ENCODE measurements at regions not wholly inside any gene's neighbourhood (a gene's known extent, or its start where the extent isn't known, plus 50 kb on each side); places are given as distances from the start of the nearest gene placed in this dataset.

DNA sequence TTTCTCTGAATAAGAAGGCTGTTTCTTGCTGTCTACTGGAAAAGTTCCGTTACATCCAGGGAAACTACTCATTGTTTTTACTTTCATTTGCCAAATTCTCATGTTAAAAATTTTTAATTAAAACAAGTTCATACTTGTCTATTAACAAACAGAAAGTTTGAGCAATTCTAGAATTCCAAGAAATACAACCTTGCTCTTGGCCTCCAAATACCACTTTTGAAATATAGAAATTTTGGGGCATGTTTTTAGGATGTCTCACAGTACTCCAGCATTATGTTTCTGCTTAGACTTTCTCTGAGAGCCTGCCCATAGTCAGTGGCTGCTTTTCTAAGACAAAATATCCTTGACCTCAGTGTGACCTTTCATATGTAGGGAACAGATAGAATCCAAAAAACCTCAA lies 228.7 kb upstream of the RND3 start:
- no peaks in the 10 kb centered on the region for H3K36me3 ChIP-seq
- H3K9me3 Mint-ChIP-seq: peaks cover 2% of the 10 kb centered on the region

DNA sequence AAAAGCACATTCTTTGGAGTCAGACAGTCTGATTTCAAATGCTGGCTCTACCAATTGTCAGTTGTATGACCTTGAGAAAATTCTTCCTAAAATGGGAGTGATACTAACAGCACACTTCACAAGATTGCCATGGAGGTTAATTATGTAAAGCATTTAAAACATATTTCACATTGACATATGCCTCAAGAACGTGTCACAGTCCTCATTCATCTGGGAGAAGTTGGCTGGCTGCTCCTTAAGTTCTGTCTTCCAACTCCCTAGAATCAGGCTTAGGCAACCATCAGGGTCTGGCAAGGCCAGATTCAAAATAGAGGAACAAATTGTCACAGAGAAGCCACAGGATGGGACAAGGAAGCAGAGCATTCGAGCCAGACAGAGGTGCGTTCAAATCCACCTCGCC lies 228.0 kb upstream of the RND3 start:
- Histone ChIP-seq H2AFZ (replicated peaks) (no peak overlapping the region), H3K9ac (no peak overlapping the region)
- H3K27me3 Mint-ChIP-seq (ENCODE audit: insufficient read depth, low read depth): peaks cover 2% of the 10 kb centered on the region

More for the DNA sequence above, 228.7 kb upstream of the RND3 start:
- Mint-ChIP-seq H3K27ac (no peak overlapping the region), H3K36me3 (no peaks in the 10 kb centered on the region), H3K27me3 (ENCODE audit: insufficient read depth, low read depth) (peaks cover 2% of the 10 kb centered on the region), H3K4me3 (no peak overlapping the region), H3K4me1 (no peaks in the 10 kb centered on the region)
- H3K27ac ChIP-seq: no peak overlapping the region
- no peak overlapping the region for H3K9ac ChIP-seq
- no peaks in the 10 kb centered on the region for H3K4me1 ChIP-seq
- H2AFZ ChIP-seq (replicated peaks): no peak overlapping the region
- no peak for DNase-seq (ENCODE audit: low spot score)
- H3K79me2 ChIP-seq (ENCODE audit: low read depth): no peaks in the 10 kb centered on the region
- H3K27me3 ChIP-seq: no peaks in the 10 kb centered on the region
- TF ChIP-seq EZH2 (IDR thresholded peaks at IDR 0.05) (no peak), EZH2phosphoT487 (IDR thresholded peaks at IDR 0.05) (no peak)
- TF ChIP-seq, protein P1, sequence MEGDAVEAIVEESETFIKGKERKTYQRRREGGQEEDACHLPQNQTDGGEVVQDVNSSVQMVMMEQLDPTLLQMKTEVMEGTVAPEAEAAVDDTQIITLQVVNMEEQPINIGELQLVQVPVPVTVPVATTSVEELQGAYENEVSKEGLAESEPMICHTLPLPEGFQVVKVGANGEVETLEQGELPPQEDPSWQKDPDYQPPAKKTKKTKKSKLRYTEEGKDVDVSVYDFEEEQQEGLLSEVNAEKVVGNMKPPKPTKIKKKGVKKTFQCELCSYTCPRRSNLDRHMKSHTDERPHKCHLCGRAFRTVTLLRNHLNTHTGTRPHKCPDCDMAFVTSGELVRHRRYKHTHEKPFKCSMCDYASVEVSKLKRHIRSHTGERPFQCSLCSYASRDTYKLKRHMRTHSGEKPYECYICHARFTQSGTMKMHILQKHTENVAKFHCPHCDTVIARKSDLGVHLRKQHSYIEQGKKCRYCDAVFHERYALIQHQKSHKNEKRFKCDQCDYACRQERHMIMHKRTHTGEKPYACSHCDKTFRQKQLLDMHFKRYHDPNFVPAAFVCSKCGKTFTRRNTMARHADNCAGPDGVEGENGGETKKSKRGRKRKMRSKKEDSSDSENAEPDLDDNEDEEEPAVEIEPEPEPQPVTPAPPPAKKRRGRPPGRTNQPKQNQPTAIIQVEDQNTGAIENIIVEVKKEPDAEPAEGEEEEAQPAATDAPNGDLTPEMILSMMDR (IDR thresholded peaks at IDR 0.05): no peak
- no peak overlapping the region for H3K4me3 ChIP-seq
- no peaks in the 10 kb centered on the region for H4K20me1 ChIP-seq (ENCODE audit: low read depth)
- H3F3A ChIP-seq (ENCODE audit: low read depth): no peaks in the 10 kb centered on the region
- H3K9me3 ChIP-seq (ENCODE audit: low read depth): no peaks in the 10 kb centered on the region
- no peak overlapping the region for H3K4me2 ChIP-seq

DNA sequence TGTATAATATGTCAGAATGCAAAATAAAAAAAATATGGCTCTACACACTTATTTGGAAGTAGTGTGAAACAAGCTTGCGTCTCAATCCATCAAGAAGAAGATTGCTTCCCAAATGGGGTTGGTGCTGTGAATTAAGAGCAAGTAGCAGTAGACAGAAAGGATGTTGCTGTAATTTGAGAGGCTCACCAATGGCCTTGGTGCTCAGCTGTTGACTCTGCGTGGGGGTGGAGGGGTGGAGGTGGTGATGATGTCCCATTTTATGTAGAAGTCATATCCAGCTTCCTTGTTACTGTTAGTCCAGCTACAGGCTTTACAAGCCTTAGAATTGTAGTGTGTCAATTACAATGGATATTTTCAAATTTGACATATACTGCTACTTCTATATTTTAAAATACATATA lies 223.4 kb upstream of the RND3 start:
- H4K20me1 ChIP-seq (ENCODE audit: low read depth): no peaks in the 10 kb centered on the region
- H3K27ac ChIP-seq: no peak overlapping the region
- peaks cover 13% of the 10 kb centered on the region for H3K4me1 ChIP-seq
- DNase-seq (ENCODE audit: low spot score): no peak
- H3K27me3 ChIP-seq: no peaks in the 10 kb centered on the region
- no peaks in the 10 kb centered on the region for H3K9me3 ChIP-seq (ENCODE audit: low read depth)
- Mint-ChIP-seq H3K36me3 (no peaks in the 10 kb centered on the region), H3K9me3 (peaks cover 2% of the 10 kb centered on the region), H3K4me3 (no peak overlapping the region), H3K27ac (no peak overlapping the region), H3K4me1 (no peaks in the 10 kb centered on the region), H3K27me3 (ENCODE audit: insufficient read depth, low read depth) (peaks cover 3% of the 10 kb centered on the region)
- no peaks in the 10 kb centered on the region for H3K79me2 ChIP-seq (ENCODE audit: low read depth)
- H3K9ac ChIP-seq: no peak overlapping the region
- no peak overlapping the region for H2AFZ ChIP-seq (replicated peaks)
- TF ChIP-seq EZH2 (IDR thresholded peaks at IDR 0.05) (no peak), EZH2phosphoT487 (IDR thresholded peaks at IDR 0.05) (no peak)
- TF ChIP-seq, protein P1 (IDR thresholded peaks at IDR 0.05): no peak
- H3K4me3 ChIP-seq: no peak overlapping the region
- no peaks in the 10 kb centered on the region for H3F3A ChIP-seq (ENCODE audit: low read depth)
- H3K4me2 ChIP-seq: no peak overlapping the region
- no peaks in the 10 kb centered on the region for H3K36me3 ChIP-seq

More for the DNA sequence above, 228.0 kb upstream of the RND3 start:
- Mint-ChIP-seq H3K4me1 (no peaks in the 10 kb centered on the region), H3K4me3 (no peak overlapping the region), H3K27ac (no peak overlapping the region), H3K36me3 (no peaks in the 10 kb centered on the region), H3K9me3 (peaks cover 2% of the 10 kb centered on the region)
- Histone ChIP-seq H3F3A (ENCODE audit: low read depth) (no peaks in the 10 kb centered on the region), H3K4me3 (no peak overlapping the region), H4K20me1 (ENCODE audit: low read depth) (no peaks in the 10 kb centered on the region), H3K4me2 (no peak overlapping the region), H3K4me1 (no peaks in the 10 kb centered on the region), H3K36me3 (no peaks in the 10 kb centered on the region), H3K27ac (no peak overlapping the region), H3K79me2 (ENCODE audit: low read depth) (no peaks in the 10 kb centered on the region), H3K9me3 (ENCODE audit: low read depth) (no peaks in the 10 kb centered on the region), H3K27me3 (no peaks in the 10 kb centered on the region)
- TF ChIP-seq EZH2 (IDR thresholded peaks at IDR 0.05): no peak
- TF ChIP-seq, protein P1 (IDR thresholded peaks at IDR 0.05): no peak
- TF ChIP-seq EZH2phosphoT487 (IDR thresholded peaks at IDR 0.05): no peak
- no peak for DNase-seq (ENCODE audit: low spot score)
